MM.1S (cell line): ENCODE measurements at regions not wholly inside any gene's neighbourhood (a gene's known extent, or its start where the extent isn't known, plus 50 kb on each side); places are given as distances from the start of the nearest gene placed in this dataset.

Experiments
- EZH2phosphoT487 ChIP-seq: fragments of 300-600 bp; sonication (generic); IDR thresholded peaks from 2 replicates; pipeline ENCODE4 v1.6.1; 2018; ENCODE audit warnings: antibody characterized with exemption, low read length
- TF ChIP-seq, protein P1 (sequence below): fragments of 300-600 bp; sonication (generic); IDR thresholded peaks from 2 replicates; pipeline ENCODE4 v1.5.1; 2016; ENCODE audit warnings: antibody characterized with exemption, low read length, mixed read lengths

DNA sequence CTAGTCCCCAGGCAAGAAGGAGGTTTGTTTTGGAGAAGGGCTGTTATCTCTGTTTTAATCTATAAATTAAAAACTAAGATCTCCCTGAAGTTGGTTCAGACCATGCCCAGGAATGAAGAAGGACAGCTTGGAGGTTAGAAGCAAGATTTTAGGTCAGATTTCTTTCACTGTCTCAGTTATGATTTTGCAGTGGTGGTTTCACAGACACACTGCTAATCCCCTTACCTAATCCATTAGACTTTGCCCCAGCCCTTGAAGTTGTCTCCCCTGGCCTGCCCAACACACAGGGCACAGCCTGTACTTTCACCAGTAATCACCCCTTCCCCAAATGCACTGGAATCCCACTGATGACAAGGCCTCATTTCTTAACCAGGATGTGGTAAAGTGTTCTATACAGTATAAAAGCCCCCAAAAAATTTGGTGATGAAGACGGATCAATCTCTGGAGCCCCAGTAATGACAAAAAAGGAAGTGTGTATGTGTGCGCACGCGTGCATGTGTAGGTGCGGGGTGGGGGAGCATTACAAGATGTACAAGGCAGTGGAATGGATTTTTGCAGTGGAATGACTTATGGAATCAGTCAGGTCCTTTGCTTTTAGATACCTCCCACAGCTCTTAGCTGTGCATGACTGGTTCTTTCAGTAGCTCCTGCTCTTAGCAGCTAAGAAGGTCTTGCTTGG, 73.1 kb upstream of the TERB2 start:
- TF ChIP-seq, protein P1, sequence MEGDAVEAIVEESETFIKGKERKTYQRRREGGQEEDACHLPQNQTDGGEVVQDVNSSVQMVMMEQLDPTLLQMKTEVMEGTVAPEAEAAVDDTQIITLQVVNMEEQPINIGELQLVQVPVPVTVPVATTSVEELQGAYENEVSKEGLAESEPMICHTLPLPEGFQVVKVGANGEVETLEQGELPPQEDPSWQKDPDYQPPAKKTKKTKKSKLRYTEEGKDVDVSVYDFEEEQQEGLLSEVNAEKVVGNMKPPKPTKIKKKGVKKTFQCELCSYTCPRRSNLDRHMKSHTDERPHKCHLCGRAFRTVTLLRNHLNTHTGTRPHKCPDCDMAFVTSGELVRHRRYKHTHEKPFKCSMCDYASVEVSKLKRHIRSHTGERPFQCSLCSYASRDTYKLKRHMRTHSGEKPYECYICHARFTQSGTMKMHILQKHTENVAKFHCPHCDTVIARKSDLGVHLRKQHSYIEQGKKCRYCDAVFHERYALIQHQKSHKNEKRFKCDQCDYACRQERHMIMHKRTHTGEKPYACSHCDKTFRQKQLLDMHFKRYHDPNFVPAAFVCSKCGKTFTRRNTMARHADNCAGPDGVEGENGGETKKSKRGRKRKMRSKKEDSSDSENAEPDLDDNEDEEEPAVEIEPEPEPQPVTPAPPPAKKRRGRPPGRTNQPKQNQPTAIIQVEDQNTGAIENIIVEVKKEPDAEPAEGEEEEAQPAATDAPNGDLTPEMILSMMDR, result no peak
- TF ChIP-seq EZH2phosphoT487, result no peak
